KMS-11 (cell line): ENCODE measurements at regions not wholly inside any gene's neighbourhood (a gene's known extent, or its start where the extent isn't known, plus 50 kb on each side); places are given as distances from the start of the nearest gene placed in this dataset.

Experiments used
- H2AFZ ChIP-seq: fragments of 200-600 bp; sonication (generic); 2 replicates; pipeline ENCODE4 v1.6.1; 2016; ENCODE audit warnings: antibody characterized with exemption, mixed run types, low read depth
- H3K27ac ChIP-seq: fragments of 200-600 bp; sonication (generic); 2 replicates; pipeline ENCODE4 v1.6.1; 2016; ENCODE audit warnings: mild to moderate bottlenecking, mixed run types
- H3K27me3 ChIP-seq: fragments of 200-600 bp; sonication (generic); 2 replicates; pipeline ENCODE4 v1.6.1; 2017; ENCODE audit warnings: mild to moderate bottlenecking, low read depth, mixed run types, moderate library complexity; ENCODE audit not compliant: insufficient read depth
- H3K36me3 ChIP-seq: fragments of 200-600 bp; sonication (generic); 2 replicates; pipeline ENCODE4 v1.6.1; 2017; ENCODE audit warnings: mild to moderate bottlenecking, mixed run types; ENCODE audit not compliant: insufficient read depth
- H3K4me1 ChIP-seq: fragments of 200-600 bp; sonication (generic); 2 replicates; pipeline ENCODE4 v1.6.1; 2016; ENCODE audit warnings: mild to moderate bottlenecking, low read depth, mixed run types; ENCODE audit not compliant: poor library complexity, severe bottlenecking
- H3K4me2 ChIP-seq: fragments of 200-600 bp; sonication (generic); 2 replicates; pipeline ENCODE4 v1.7.0; 2016; ENCODE audit warnings: mild to moderate bottlenecking, mixed run types
- H3K4me3 ChIP-seq: fragments of 200-600 bp; sonication (generic); IDR thresholded peaks from 2 replicates; pipeline ENCODE4 v1.6.1; 2017; ENCODE audit warnings: low read depth, low read length, mixed read lengths; ENCODE audit not compliant: insufficient read depth
- H3K79me2 ChIP-seq: fragments of 200-600 bp; sonication (generic); 2 replicates; pipeline ENCODE4 v1.6.1; 2016; ENCODE audit warnings: low read depth, mixed run types; ENCODE audit not compliant: insufficient read depth
- H3K9ac ChIP-seq: fragments of 200-600 bp; sonication (generic); 2 replicates; pipeline ENCODE4 v1.6.1; 2016; ENCODE audit warnings: mild to moderate bottlenecking, mixed run types
- H4K20me1 ChIP-seq: fragments of 200-600 bp; sonication (generic); 2 replicates; pipeline ENCODE4 v1.6.1; 2016; ENCODE audit warnings: mild to moderate bottlenecking, mixed run types; ENCODE audit not compliant: insufficient read depth
- CTCF ChIP-seq: fragments of 200-600 bp; sonication (generic); conservative IDR thresholded peaks from 2 replicates; pipeline ENCODE4 v1.6.1; 2017; ENCODE audit warnings: low read depth, mild to moderate bottlenecking, antibody characterized with exemption, low read length, moderate library complexity, mixed read lengths

- Histone ChIP-seq H3K4me1 (peaks cover 15% of the 10 kb centered on the region), H3K4me2 (no peak overlapping the region), H3K79me2 (no peaks in the 10 kb centered on the region), H3K9ac (no peak overlapping the region), H3K27ac (no peak overlapping the region), H3K36me3 (no peaks in the 10 kb centered on the region), H3K4me3 (no peak overlapping the region), H3K27me3 (no peaks in the 10 kb centered on the region; the same call in 1 of the 2 replicates), H2AFZ (no peak overlapping the region), H4K20me1 (no peaks in the 10 kb centered on the region)
- TF ChIP-seq CTCF, result no peak
Observed at GRCh38 chr16:87076331-87076949, 240.8 kb downstream of the C16orf95 start.

GRCh38 chr16:87076950-87077749 lies 240.0 kb downstream of the C16orf95 start:
- Histone ChIP-seq H3K9ac (no peak overlapping the region), H3K27me3 (no peaks in the 10 kb centered on the region; the same call in 1 of the 2 replicates), H3K4me3 (no peak overlapping the region), H3K27ac (no peak overlapping the region), H3K4me1 (peaks cover 15% of the 10 kb centered on the region), H3K4me2 (no peak overlapping the region), H3K36me3 (no peaks in the 10 kb centered on the region), H2AFZ (no peak overlapping the region), H3K79me2 (no peaks in the 10 kb centered on the region), H4K20me1 (no peaks in the 10 kb centered on the region)
- peak; percentile 62 for TF ChIP-seq CTCF

- Histone ChIP-seq H4K20me1 (no peaks in the 10 kb centered on the region), H3K9ac (no peak overlapping the region), H3K4me3 (no peak overlapping the region), H3K27me3 (no peaks in the 10 kb centered on the region; the same call in 1 of the 2 replicates), H3K4me2 (no peak overlapping the region), H3K27ac (no peak overlapping the region), H3K36me3 (no peaks in the 10 kb centered on the region), H3K79me2 (no peaks in the 10 kb centered on the region), H3K4me1 (peaks cover 15% of the 10 kb centered on the region), H2AFZ (no peak overlapping the region)
- TF ChIP-seq CTCF, result no peak
Observed at GRCh38 chr16:87077750-87078127, 239.5 kb downstream of the C16orf95 start.

GRCh38 chr16:87080571-87081167 lies 236.5 kb downstream of the C16orf95 start:
- Histone ChIP-seq H3K36me3 (no peaks in the 10 kb centered on the region), H3K4me1 (no peaks in the 10 kb centered on the region), H4K20me1 (no peaks in the 10 kb centered on the region), H3K27me3 (0 out of 2 replicates have a peak, but pooled peaks cover 4% of the 10 kb centered on the region), H3K27ac (no peak overlapping the region), H3K4me2 (no peak overlapping the region), H2AFZ (no peak overlapping the region), H3K4me3 (no peak overlapping the region), H3K79me2 (no peaks in the 10 kb centered on the region), H3K9ac (no peak overlapping the region)
- TF ChIP-seq CTCF, result no peak
